ENCODE measurements at regions not wholly inside any gene's neighbourhood (a gene's known extent, or its start where the extent isn't known, plus 50 kb on each side); places are given as distances from the start of the nearest gene placed in this dataset.

GRCh38 chr21:43348801-43349261, 78.1 kb downstream of the SIK1 start:
- TF ChIP-seq POLR2AphosphoS5 (IDR thresholded peaks at IDR 0.05; ENCODE audit: borderline replicate concordance, low read depth, low read length), result no peak
- TF ChIP-seq EZH2 (IDR thresholded peaks at IDR 0.05), result no peak

Measured in SK-N-MC (cell line).